ENCODE measurements at regions not wholly inside any gene's neighbourhood (a gene's known extent, or its start where the extent isn't known, plus 50 kb on each side); places are given as distances from the start of the nearest gene placed in this dataset.

- no peak for DNase-seq
Observed at GRCh38 chr2:16717477-16717876, 51.8 kb upstream of the CYRIA start.

GRCh38 chr2:16716944-16717343, 51.3 kb upstream of the CYRIA start:
- no peak for DNase-seq

GRCh38 chr2:16716024-16716423, 50.4 kb upstream of the CYRIA start:
- DNase-seq, result no peak
